Omental fat pad (tissue), 3 donors: ENCODE measurements at regions not wholly inside any gene's neighbourhood (a gene's known extent, or its start where the extent isn't known, plus 50 kb on each side); places are given as distances from the start of the nearest gene placed in this dataset.

Experiments
- ATAC-seq: fragments of 150-250 bp; one replicate; pipeline ENCODE4 v1.9.1; 2016; ENCODE audit warnings: mild to moderate bottlenecking, moderate library complexity; ENCODE audit not compliant: low FRiP score
- DNase-seq: peaks from one replicate; pipeline ENCODE4 v3.0.0-alpha.2; 2019; ENCODE audit warnings: low spot score
- TF ChIP-seq, protein P1 (sequence below), 3 donors: fragments of 450-650 bp; IDR thresholded peaks; one replicate each; pipeline ENCODE4 v1.5.1; 2016 to 2017; ENCODE audit warnings: antibody characterized with exemption in 3 of 3, mild to moderate bottlenecking in 3 of 3, moderate library complexity in 2 of 3

DNA sequence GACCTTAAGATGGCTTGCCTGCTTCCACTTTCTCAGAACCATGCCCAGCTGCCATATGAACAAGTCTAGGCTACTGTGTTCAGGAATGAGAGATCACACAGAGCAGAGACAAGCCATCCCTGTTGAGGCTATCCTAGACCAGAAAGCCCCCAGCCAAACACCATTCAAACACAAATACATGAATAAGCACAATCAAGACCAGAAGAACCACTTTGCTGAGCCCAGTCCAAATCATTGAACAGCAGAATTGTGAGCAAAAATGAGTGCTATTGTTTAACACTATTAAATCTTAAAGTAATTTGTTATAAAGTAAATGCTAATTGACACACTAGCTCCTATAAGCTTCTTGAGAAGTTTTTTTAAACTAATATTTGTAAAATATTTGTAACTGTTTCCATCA is 79.0 kb upstream of the LYZL1 start:
- ATAC-seq (no peak), DNase-seq (no peak)
- TF ChIP-seq, protein P1, sequence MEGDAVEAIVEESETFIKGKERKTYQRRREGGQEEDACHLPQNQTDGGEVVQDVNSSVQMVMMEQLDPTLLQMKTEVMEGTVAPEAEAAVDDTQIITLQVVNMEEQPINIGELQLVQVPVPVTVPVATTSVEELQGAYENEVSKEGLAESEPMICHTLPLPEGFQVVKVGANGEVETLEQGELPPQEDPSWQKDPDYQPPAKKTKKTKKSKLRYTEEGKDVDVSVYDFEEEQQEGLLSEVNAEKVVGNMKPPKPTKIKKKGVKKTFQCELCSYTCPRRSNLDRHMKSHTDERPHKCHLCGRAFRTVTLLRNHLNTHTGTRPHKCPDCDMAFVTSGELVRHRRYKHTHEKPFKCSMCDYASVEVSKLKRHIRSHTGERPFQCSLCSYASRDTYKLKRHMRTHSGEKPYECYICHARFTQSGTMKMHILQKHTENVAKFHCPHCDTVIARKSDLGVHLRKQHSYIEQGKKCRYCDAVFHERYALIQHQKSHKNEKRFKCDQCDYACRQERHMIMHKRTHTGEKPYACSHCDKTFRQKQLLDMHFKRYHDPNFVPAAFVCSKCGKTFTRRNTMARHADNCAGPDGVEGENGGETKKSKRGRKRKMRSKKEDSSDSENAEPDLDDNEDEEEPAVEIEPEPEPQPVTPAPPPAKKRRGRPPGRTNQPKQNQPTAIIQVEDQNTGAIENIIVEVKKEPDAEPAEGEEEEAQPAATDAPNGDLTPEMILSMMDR (IDR thresholded peaks at IDR 0.05): no peak

- no peak for ATAC-seq
These were observed 78.5 kb upstream of the LYZL1 start for GRCh38 chr10:29210266-29210868.

GRCh38 chr10:29212597-29212996 is 76.3 kb upstream of the LYZL1 start:
- DNase-seq (no peak), ATAC-seq (no peak)
- TF ChIP-seq, protein P1 (IDR thresholded peaks at IDR 0.05): no peak

More at GRCh38 chr10:29210266-29210868, 78.5 kb upstream of the LYZL1 start:
- TF ChIP-seq, protein P1 (IDR thresholded peaks at IDR 0.05): no peak
- no peak for DNase-seq

GRCh38 chr10:29214551-29214950 is 74.3 kb upstream of the LYZL1 start:
- no peak for ATAC-seq
- DNase-seq: no peak
- TF ChIP-seq, protein P1 (IDR thresholded peaks at IDR 0.05): no peak

GRCh38 chr10:29217292-29217738 is 71.6 kb upstream of the LYZL1 start:
- TF ChIP-seq, protein P1 (IDR thresholded peaks at IDR 0.05): no peak
- ATAC-seq (no peak), DNase-seq (no peak)

DNA sequence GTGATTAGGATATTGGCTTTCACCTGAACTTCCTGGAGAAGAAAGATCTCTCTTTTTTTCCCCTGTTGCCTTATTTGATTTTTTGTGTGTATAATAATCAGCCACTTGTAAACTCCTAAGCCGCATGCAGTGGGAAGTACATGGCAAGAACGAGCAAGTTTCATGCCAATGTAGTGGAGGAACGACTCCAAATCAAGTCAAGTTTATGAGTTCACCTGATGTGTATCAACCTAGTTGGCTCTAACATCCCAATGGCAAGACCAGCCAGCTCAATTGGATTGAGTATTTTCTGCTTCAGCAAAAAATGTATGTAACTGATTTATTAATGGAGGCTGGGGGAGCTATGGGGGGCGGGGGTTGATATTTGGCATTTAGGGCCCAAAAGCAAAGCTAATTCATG is 65.5 kb upstream of the LYZL1 start:
- no peak for DNase-seq

DNA sequence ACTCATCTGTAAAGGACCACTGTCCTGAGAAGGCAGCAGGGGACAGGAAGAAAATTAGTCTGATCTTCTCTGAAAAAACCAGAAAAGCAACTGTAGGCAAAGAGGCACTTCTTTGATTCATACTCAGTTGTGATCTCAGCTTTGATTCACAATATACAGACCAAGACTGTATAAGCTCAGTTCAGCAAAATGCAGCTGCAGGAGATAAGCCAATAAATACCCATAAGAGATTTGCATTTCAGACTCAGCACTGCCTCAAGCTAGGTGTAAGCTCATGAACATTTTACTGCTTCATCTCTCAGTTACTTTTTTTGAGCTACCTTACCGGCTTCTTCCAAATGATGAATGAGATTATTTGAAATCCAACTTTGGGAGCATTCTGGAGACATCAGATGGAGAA is 64.2 kb upstream of the LYZL1 start:
- TF ChIP-seq, protein P1 (IDR thresholded peaks at IDR 0.05): no peak
- no peak for DNase-seq
- ATAC-seq: no peak

More for the DNA sequence above, 65.5 kb upstream of the LYZL1 start:
- no peak for ATAC-seq
- TF ChIP-seq, protein P1 (IDR thresholded peaks at IDR 0.05): no peak
